PC-3 (cell line): ENCODE measurements at regions not wholly inside any gene's neighbourhood (a gene's known extent, or its start where the extent isn't known, plus 50 kb on each side); places are given as distances from the start of the nearest gene placed in this dataset.
A peak's percentile ranks its signal among the peaks of the same experiment; 100 is the strongest.

Experiments used
- ATAC-seq: fragments of 200-7000 bp; cut with Tn5 transposase; 2 replicates; pipeline ENCODE4 v1.9.1; 2020; ENCODE audit warnings: mild to moderate bottlenecking, moderate library complexity
- BruUV-seq: library from RNA; stranded (reverse); fragments of 400-500 nt; replicated peaks from 2 replicates; lab custom pipeline; 2021; lab: Mats Ljungman, UMichigan
- CTCF ChIA-PET: fragments of 300-600 bp; sonication (Branson Sonifier 250); formaldehyde crosslinking; loops from one replicate; lab custom pipeline; 2022; ENCODE audit warnings: antibody characterized with exemption; lab: Charles Lee
- POLR2A ChIA-PET: fragments of 300-600 bp; sonication (Branson Sonifier 250); formaldehyde crosslinking; loops from one replicate; lab custom pipeline; 2022; ENCODE audit warnings: antibody characterized with exemption; ENCODE audit not compliant: unreplicated experiment; lab: Charles Lee
- DNase-seq: peaks from one replicate; pipeline ENCODE4 v3.0.0-alpha.2; 2015
- H2AFZ ChIP-seq: fragments of 300-600 bp; sonication (generic); 2 replicates; pipeline ENCODE4 v1.6.0; 2016; ENCODE audit warnings: antibody characterized with exemption, low read length
- H3F3A ChIP-seq: fragments of 300-600 bp; sonication (generic); one replicate; pipeline ENCODE4 v1.6.0; 2017; ENCODE audit warnings: antibody characterized with exemption, low read length, control low read depth, mild to moderate bottlenecking; ENCODE audit not compliant: unreplicated experiment
- H3K27ac ChIP-seq: fragments of 300-600 bp; sonication (generic); 2 replicates; pipeline ENCODE4 v1.5.1; 2016; ENCODE audit warnings: mild to moderate bottlenecking, low read length
- H3K27me3 ChIP-seq: fragments of 300-600 bp; sonication (generic); 2 replicates; pipeline ENCODE4 v1.6.1; 2016; ENCODE audit warnings: low read length, mixed read lengths
- H3K36me3 ChIP-seq: fragments of 300-600 bp; sonication (generic); 2 replicates; pipeline ENCODE4 v1.6.1; 2016; ENCODE audit warnings: low read depth, mixed run types, low read length, mixed read lengths
- H3K4me1 ChIP-seq: fragments of 300-600 bp; sonication (generic); 2 replicates; pipeline ENCODE4 v1.5.1; 2016; ENCODE audit warnings: low read length; ENCODE audit not compliant: insufficient read depth
- H3K4me2 ChIP-seq: fragments of 300-600 bp; sonication (generic); 2 replicates; pipeline ENCODE4 v1.6.0; 2016; ENCODE audit warnings: low read length
- H3K4me3 ChIP-seq: fragments of 300-600 bp; sonication (generic); 2 replicates; pipeline ENCODE4 v1.5.1; 2016; ENCODE audit warnings: mild to moderate bottlenecking, low read length, mixed read lengths
- H3K79me2 ChIP-seq: fragments of 300-600 bp; sonication (generic); 2 replicates; pipeline ENCODE4 v1.6.1; 2017; ENCODE audit warnings: low read length, mixed read lengths
- H3K9ac ChIP-seq: fragments of 300-600 bp; sonication (generic); 2 replicates; pipeline ENCODE4 v1.6.0; 2016; ENCODE audit warnings: mild to moderate bottlenecking, low read length
- H3K9me2 ChIP-seq: fragments of 300-600 bp; sonication (generic); replicated peaks from 2 replicates; pipeline ENCODE4 v1.6.1; 2016; ENCODE audit warnings: mixed run types, low read length, mixed read lengths
- H3K9me3 ChIP-seq: fragments of 300-600 bp; sonication (generic); 2 replicates; pipeline ENCODE4 v1.6.1; 2016; ENCODE audit warnings: low read length, mixed read lengths
- H4K20me1 ChIP-seq: fragments of 300-600 bp; sonication (generic); 2 replicates; pipeline ENCODE4 v1.6.1; 2016; ENCODE audit warnings: low read length, mixed read lengths
- CTCF ChIP-seq: fragments of 300-600 bp; sonication (generic); conservative IDR thresholded peaks from 2 replicates; pipeline ENCODE4 v1.5.1; 2017; ENCODE audit warnings: antibody characterized with exemption, low read depth, mild to moderate bottlenecking, low read length
- EZH2 ChIP-seq: fragments of 300-600 bp; sonication (generic); IDR thresholded peaks from one replicate; pipeline ENCODE4 v1.6.1; 2017; ENCODE audit warnings: antibody characterized with exemption, mild to moderate bottlenecking, low read length; ENCODE audit not compliant: unreplicated experiment
- EZH2phosphoT487 ChIP-seq: fragments of 300-600 bp; sonication (generic); IDR thresholded peaks from 2 replicates; pipeline ENCODE4 v1.6.1; 2018; ENCODE audit warnings: mild to moderate bottlenecking, antibody characterized with exemption, low read length, borderline replicate concordance
- intact Hi-C: fragments of 100-400 bp; cut with micrococcal nuclease; formaldehyde crosslinking; loops from 2 replicates; pipeline ENCODE4 v1.9.0; 2023

GRCh38 chr14:88981948-88982347 lies 157.5 kb downstream of the TTC8 start:
- no peak overlapping the region for H3K4me3 ChIP-seq
- ChIA-PET POLR2A (no interaction called here), CTCF (no interaction called here)
- H3K9me2 ChIP-seq = no peaks in the 10 kb centered on the region
- H4K20me1 ChIP-seq = no peaks in the 10 kb centered on the region
- H3K27ac ChIP-seq = no peak overlapping the region
- no TSS peak for BruUV-seq
- no peak overlapping the region for H3K9ac ChIP-seq
- H3K36me3 ChIP-seq = no peaks in the 10 kb centered on the region; the same call in 1 of the 2 replicates
- H3K9me3 ChIP-seq = no peaks in the 10 kb centered on the region
- H3K27me3 ChIP-seq = no peaks in the 10 kb centered on the region
- ATAC-seq (no peak), DNase-seq (no peak)
- intact Hi-C loops = no loop called here
- TF ChIP-seq EZH2phosphoT487 (no peak), EZH2 (no peak), CTCF (no peak)
- no peak overlapping the region for H2AFZ ChIP-seq
- H3K4me1 ChIP-seq = peaks cover 25% of the 10 kb centered on the region
- no peaks in the 10 kb centered on the region for H3F3A ChIP-seq
- H3K4me2 ChIP-seq = no peak overlapping the region
- H3K79me2 ChIP-seq = no peaks in the 10 kb centered on the region

GRCh38 chr14:88983755-88984154 lies 159.3 kb downstream of the TTC8 start:
- no peak overlapping the region for H3K9ac ChIP-seq
- H3K36me3 ChIP-seq = no peaks in the 10 kb centered on the region; the same call in 1 of the 2 replicates
- no peaks in the 10 kb centered on the region for H3K79me2 ChIP-seq
- intact Hi-C loops = no loop called here
- peak overlapping the region; percentile 13 for H3K27ac ChIP-seq
- CTCF ChIA-PET = no interaction called here
- POLR2A ChIA-PET = no interaction called here
- H3K27me3 ChIP-seq = no peaks in the 10 kb centered on the region
- TF ChIP-seq EZH2phosphoT487 (no peak), EZH2 (no peak), CTCF (no peak)
- no peaks in the 10 kb centered on the region for H3F3A ChIP-seq
- H3K4me2 ChIP-seq = peak overlapping the region; percentile 25; the same call in 1 of the 2 replicates
- H3K9me2 ChIP-seq = no peaks in the 10 kb centered on the region
- no peaks in the 10 kb centered on the region for H4K20me1 ChIP-seq
- no peak overlapping the region for H2AFZ ChIP-seq
- H3K4me3 ChIP-seq = no peak overlapping the region
- ATAC-seq = peak; percentile 76
- no peaks in the 10 kb centered on the region for H3K9me3 ChIP-seq
- peak; percentile 88 for DNase-seq
- H3K4me1 ChIP-seq = peaks cover 34% of the 10 kb centered on the region
- no TSS peak for BruUV-seq

- TF ChIP-seq EZH2phosphoT487 = no peak
- no peak for TF ChIP-seq CTCF
- no peak for TF ChIP-seq EZH2
- Histone ChIP-seq H3K9me2 (no peaks in the 10 kb centered on the region), H3K9ac (no peak overlapping the region), H3K79me2 (no peaks in the 10 kb centered on the region), H2AFZ (no peak overlapping the region), H3K27ac (no peak overlapping the region), H3K9me3 (no peaks in the 10 kb centered on the region), H3F3A (no peaks in the 10 kb centered on the region), H3K27me3 (no peaks in the 10 kb centered on the region), H3K36me3 (no peaks in the 10 kb centered on the region; the same call in 1 of the 2 replicates), H3K4me2 (0 out of 2 replicates have a peak overlapping the region, but pooled peaks have one; percentile 4), H3K4me1 (peaks cover 34% of the 10 kb centered on the region), H3K4me3 (no peak overlapping the region), H4K20me1 (no peaks in the 10 kb centered on the region)
- intact Hi-C loops = loop anchor here (2.0 kb wide), 1 partner anchor 15 kb away; no protein-coding TSS in a partner anchor
- ATAC-seq = no peak
- BruUV-seq = no TSS peak
- POLR2A ChIA-PET = no interaction called here
- DNase-seq = no peak
- CTCF ChIA-PET = no interaction called here
Measured at GRCh38 chr14:88985654-88986053, 161.2 kb downstream of the TTC8 start.
